Thyroid gland (tissue), 4 donors: ENCODE measurements at regions not wholly inside any gene's neighbourhood (a gene's known extent, or its start where the extent isn't known, plus 50 kb on each side); places are given as distances from the start of the nearest gene placed in this dataset.
"Not testable (repeated sequence)": the region's sequence is repeated elsewhere in the genome, so short reads cannot be mapped to it uniquely, and the experiment has no call there.

ENCODE experiments used
- DNase-seq, 2 donors: peaks; one replicate each; pipeline ENCODE4 v3.0.0-alpha.2; 2019
- H3K27ac ChIP-seq, 3 donors: fragments of 200-600 bp; sonication (generic); 1 replicate in 2 of 3; 2 replicates in 1 of 3; pipeline ENCODE4 v1.5.1; 2016 to 2019; ENCODE audit warnings: mild to moderate bottlenecking in 1 of 3, moderate library complexity in 1 of 3
- H3K27me3 ChIP-seq: fragments of 200-600 bp; sonication (generic); one replicate; pipeline ENCODE4 v1.5.1; 2019
- H3K36me3 ChIP-seq, 2 donors: fragments of 200-600 bp; sonication (generic); one replicate each; pipeline ENCODE4 v1.5.1; 2016 to 2019
- H3K4me1 ChIP-seq, 2 donors: fragments of 200-600 bp; sonication (generic); one replicate each; pipeline ENCODE4 v1.5.1; 2017 to 2019
- H3K4me3 ChIP-seq, 3 donors: fragments of 200-600 bp; sonication (generic); replicated peaks in 1 of 3; 1 replicate in 2 of 3; 2 replicates in 1 of 3; pipeline ENCODE4 v1.5.1; 2016; ENCODE audit warnings: mild to moderate bottlenecking in 1 of 3
- H3K9me3 ChIP-seq: fragments of 200-600 bp; sonication (generic); one replicate; pipeline ENCODE4 v1.5.1; 2017
- CTCF ChIP-seq, 6 experiments: fragments of 200-600 bp in 3 of 6; fragments of 450-650 bp in 3 of 6; sonication (generic) in 3 of 6; IDR thresholded peaks; one replicate each; pipeline ENCODE4 v1.5.1; 2016 to 2019; ENCODE audit warnings: antibody characterized with exemption in 6 of 6, mild to moderate bottlenecking in 2 of 6, inconsistent platforms in 1 of 6, moderate library complexity in 1 of 6
- POLR2A ChIP-seq, 2 donors: fragments of 450-650 bp; IDR thresholded peaks; one replicate each; pipeline ENCODE4 v1.6.1; 2017; ENCODE audit warnings: antibody characterized with exemption in 2 of 2, mild to moderate bottlenecking in 2 of 2, moderate library complexity in 1 of 2
- WGBS, 2 donors: methylation state at CpG; one replicate each; pipeline ENCODE4 v1.1.5; 2017; 5-methylcytosine and 5-hydroxymethylcytosine counted together
- intact Hi-C: fragments of 100-400 bp; cut with DNase I; formaldehyde crosslinking; loops from one replicate; pipeline ENCODE4 v1.15.1; 2023

DNA sequence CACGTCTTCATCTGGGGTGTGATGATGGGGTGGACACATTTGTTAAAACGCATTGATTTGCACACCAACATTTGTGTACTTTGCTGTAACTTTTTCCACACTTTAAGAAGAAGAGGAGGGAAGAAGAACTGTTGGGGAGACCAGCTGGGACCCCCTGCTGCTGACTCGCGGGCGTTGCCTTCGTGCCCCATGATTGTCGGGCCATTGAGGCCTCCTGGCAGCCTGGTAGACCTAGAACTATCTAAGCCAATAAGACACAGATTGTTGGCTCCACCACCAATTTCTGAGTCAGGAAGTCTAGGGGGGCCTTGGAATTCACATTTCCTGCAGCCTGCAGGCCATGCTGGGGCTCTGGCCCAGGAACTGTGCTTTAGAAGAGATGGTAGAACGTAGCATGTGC lies 105.5 kb downstream of the TNFRSF13B start:
- no peaks in the 10 kb centered on the region for H3K36me3 ChIP-seq
- intact Hi-C loops: no loop called here
- TF ChIP-seq CTCF (IDR thresholded peaks at IDR 0.05): no peak
- TF ChIP-seq POLR2A (IDR thresholded peaks at IDR 0.05): no peak
- no peaks in the 10 kb centered on the region for H3K9me3 ChIP-seq
- 88 to 93% methylated on average over 8 of the region's 8 CpGs for WGBS, 2 donors
- H3K4me1 ChIP-seq: peaks cover 0 to 8% of the 10 kb centered on the region in 2 donors
- H3K27me3 ChIP-seq: no peaks in the 10 kb centered on the region
- no peak overlapping the region for H3K27ac ChIP-seq
- no peak overlapping the region for H3K4me3 ChIP-seq
- DNase-seq: no peak

GRCh38 chr17:16865704-16866103 lies 106.2 kb downstream of the TNFRSF13B start:
- intact Hi-C loops, DNase-seq: not testable (repeated sequence)
- 77 to 82% methylated on average over 1 of the region's 8 CpGs for WGBS, 2 donors

DNA sequence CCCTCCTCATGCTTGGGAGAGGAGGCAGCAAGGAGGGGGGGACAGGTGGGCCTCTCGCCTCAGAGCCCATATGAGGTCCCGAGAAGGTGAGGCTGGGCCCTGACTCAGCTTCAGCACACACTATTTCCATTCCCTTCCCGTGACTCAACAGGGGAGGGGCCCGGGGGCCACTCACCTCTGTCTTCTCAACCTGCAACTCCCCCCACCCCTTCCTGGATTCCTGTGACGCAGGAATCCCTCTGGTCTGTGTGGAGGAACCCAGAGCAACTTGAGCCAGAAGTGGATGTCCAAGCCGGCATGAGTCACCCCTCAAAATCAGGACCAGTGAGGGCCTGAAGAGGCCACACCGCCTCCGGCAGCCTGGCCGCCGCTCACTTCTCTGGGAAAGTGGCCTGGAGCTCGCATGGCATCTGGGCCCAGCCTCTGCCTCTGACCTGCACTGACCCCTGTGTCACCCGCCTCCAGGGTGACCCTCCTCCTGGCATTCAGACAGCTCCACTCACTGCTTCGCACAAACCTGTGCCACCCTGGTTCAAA lies 106.8 kb downstream of the TNFRSF13B start:
- peak in 1 of 2 donors; percentile 43 for DNase-seq
- intact Hi-C loops, H3K9me3 ChIP-seq, H3K4me3 ChIP-seq, H3K27ac ChIP-seq, H3K4me1 ChIP-seq, H3K36me3 ChIP-seq, H3K27me3 ChIP-seq: not testable (repeated sequence)
- no CpG with 5 or more reads among the region's 13 CpGs for WGBS, 2 donors

More at GRCh38 chr17:16865704-16866103, 106.2 kb downstream of the TNFRSF13B start:
- not testable (repeated sequence) for H3K36me3 ChIP-seq, H3K27ac ChIP-seq, H3K9me3 ChIP-seq, H3K4me3 ChIP-seq, H3K27me3 ChIP-seq, H3K4me1 ChIP-seq

DNA sequence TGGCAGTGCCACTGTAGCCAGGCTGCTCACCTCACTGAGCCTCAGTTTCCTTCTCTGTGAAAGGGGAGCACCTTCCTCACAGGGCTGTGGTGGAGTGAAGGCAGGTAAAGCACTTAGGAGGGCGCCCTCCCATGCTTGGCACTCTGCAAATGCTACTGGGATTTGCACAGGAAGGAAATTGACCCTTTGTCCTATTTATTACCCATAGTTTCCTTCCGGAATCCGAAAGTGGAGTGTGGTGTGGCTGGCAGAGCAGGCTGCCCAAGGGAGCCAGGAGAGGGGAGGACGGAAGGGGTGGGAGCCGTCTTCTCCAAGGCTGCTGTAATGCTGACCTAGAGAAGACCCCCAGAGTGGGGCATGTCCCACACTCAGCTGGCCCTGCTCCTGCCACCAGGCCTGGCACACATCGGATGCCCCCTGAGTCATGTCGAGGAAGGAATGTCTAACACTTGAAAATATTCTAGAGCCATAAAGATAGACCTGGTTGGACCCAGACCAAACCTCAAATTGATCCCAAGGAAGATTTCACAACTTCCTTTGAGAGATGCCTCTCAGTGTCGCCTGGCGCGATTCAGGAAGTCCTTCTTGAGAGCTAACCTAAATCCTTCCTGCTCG lies 107.3 kb downstream of the TNFRSF13B start:
- H3K27me3 ChIP-seq, H3K36me3 ChIP-seq, H3K4me3 ChIP-seq, H3K4me1 ChIP-seq, H3K27ac ChIP-seq, H3K9me3 ChIP-seq, DNase-seq, intact Hi-C loops: not testable (repeated sequence)
- 93% methylated on average over 5 of the region's 11 CpGs; no CpG with 5 or more reads in 1 of the 2 donors for WGBS, 2 donors

- H3K4me1 ChIP-seq, H3K27ac ChIP-seq, intact Hi-C loops, H3K27me3 ChIP-seq, H3K36me3 ChIP-seq, DNase-seq, H3K9me3 ChIP-seq, H3K4me3 ChIP-seq: not testable (repeated sequence)
- WGBS, 2 donors: 86 to 91% methylated on average over 5 to 8 of the region's 8 CpGs
Measured at GRCh38 chr17:16861152-16861551, 110.8 kb downstream of the TNFRSF13B start.

DNA sequence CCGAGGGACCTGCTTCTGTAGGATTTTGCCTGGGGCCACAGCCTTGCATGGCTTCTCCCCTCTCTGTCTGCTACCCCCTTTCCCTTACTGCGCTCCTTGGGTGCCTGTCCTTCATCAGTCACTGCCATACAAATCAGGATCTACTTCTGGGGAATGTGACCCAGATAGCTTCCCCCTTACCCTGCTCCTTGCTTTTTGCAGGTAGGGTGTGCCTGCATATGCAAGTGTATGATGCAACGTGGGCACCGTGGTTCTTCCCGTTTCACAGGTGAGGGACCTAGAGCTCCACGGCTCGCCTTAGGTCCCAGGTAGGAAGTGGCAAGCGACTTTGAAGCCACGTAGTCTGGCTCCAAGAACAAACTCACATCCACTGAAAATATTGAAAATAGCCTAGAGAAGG lies 111.5 kb downstream of the TNFRSF13B start:
- H3K9me3 ChIP-seq, H3K27ac ChIP-seq, DNase-seq, intact Hi-C loops, H3K36me3 ChIP-seq, H3K4me3 ChIP-seq, H3K27me3 ChIP-seq, H3K4me1 ChIP-seq: not testable (repeated sequence)
- WGBS, 2 donors: 92 to 95% methylated on average over 9 of the region's 9 CpGs

- 79 to 83% methylated on average over 2 of the region's 2 CpGs for WGBS, 2 donors
- H3K4me1 ChIP-seq, H3K36me3 ChIP-seq, intact Hi-C loops, H3K9me3 ChIP-seq, H3K27me3 ChIP-seq, H3K27ac ChIP-seq, H3K4me3 ChIP-seq, DNase-seq: not testable (repeated sequence)
Measured at GRCh38 chr17:16859515-16859914, 112.4 kb downstream of the TNFRSF13B start.

DNA sequence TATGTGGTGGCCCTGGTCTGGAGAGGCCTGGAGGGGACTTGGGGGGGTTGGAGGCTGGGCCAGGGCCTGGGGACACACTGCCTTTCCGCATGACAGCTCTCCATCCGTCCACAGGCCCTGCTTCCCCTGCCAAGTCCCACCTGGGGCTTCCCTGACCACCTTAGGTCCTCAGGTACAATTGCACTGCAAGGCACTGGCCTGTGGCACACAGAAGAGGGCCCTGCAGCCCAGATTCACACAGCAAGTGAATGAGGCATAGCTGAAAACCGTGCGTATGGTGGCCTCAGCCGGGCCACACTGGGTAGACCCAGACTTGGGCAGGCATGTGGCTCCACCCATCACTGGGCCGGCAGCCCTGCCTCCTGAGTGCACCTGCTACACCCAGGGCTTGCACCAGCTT lies 114.2 kb downstream of the TNFRSF13B start:
- H3K27ac ChIP-seq, H3K4me3 ChIP-seq, H3K27me3 ChIP-seq, H3K36me3 ChIP-seq, H3K4me1 ChIP-seq, DNase-seq, intact Hi-C loops, H3K9me3 ChIP-seq: not testable (repeated sequence)
- 0 to 31% methylated on average over 1 to 4 of the region's 6 CpGs for WGBS, 2 donors

DNA sequence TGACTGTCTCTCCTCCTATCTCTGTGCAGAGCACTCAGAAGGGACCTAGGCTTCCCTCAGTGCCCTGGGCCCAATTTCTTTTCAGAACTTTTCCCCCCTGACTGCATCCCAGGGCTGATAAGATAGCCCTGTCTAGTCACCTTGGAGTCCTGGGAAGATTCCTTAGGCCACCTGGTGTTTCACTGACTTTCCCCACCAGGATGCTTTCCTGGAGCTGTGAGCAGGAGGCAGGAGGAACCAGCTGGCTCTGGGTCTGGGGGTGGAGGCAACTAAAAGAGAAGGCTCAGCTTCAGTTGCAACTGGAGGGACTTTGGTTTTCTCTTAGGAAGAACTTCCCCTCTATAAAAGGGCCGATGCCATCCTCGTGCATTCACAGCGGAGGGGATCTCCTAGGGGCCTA lies 115.1 kb downstream of the TNFRSF13B start:
- H3K4me3 ChIP-seq, H3K27ac ChIP-seq, DNase-seq, H3K36me3 ChIP-seq, H3K27me3 ChIP-seq, intact Hi-C loops, H3K4me1 ChIP-seq, H3K9me3 ChIP-seq: not testable (repeated sequence)
- WGBS, 2 donors: 83 to 84% methylated on average over 3 of the region's 3 CpGs

DNA sequence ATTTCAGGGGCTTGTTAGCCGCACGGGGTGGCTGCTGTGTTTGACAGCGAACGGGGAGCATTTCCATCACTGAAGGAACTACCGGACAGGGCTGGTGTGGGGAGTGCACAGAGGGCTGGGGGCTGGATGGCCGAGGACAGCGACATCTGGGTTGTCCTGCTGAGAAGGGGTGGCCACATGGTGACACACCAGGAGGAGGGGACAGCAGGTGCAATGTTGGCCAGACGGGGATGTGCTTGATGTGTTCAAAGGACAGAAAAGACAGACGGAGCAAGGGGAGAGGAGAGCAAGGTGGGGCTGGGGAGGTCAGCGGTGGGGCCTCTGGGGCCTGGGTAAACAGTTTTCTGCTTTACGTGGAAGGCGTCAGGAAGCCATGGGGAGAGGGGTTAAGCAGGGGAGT lies 115.7 kb downstream of the TNFRSF13B start:
- H3K9me3 ChIP-seq, intact Hi-C loops, H3K4me1 ChIP-seq, H3K27me3 ChIP-seq, H3K4me3 ChIP-seq, H3K27ac ChIP-seq, H3K36me3 ChIP-seq, DNase-seq: not testable (repeated sequence)
- 74 to 76% methylated on average over 12 of the region's 12 CpGs for WGBS, 2 donors

- intact Hi-C loops, H3K9me3 ChIP-seq, DNase-seq, H3K36me3 ChIP-seq, H3K4me3 ChIP-seq, H3K4me1 ChIP-seq, H3K27me3 ChIP-seq, H3K27ac ChIP-seq: not testable (repeated sequence)
- 83 to 91% methylated on average over 5 of the region's 5 CpGs for WGBS, 2 donors
Measured at GRCh38 chr17:16854636-16855035, 117.3 kb downstream of the TNFRSF13B start.
